OCI-LY7 (cell line): ENCODE measurements at regions not wholly inside any gene's neighbourhood (a gene's known extent, or its start where the extent isn't known, plus 50 kb on each side); places are given as distances from the start of the nearest gene placed in this dataset.

ENCODE experiments used
- BruUV-seq: library from RNA; stranded (reverse); fragments of 400-500 nt; replicated peaks from 2 replicates; lab custom pipeline; 2021; lab: Mats Ljungman, UMichigan
- CTCF ChIA-PET: fragments of 300-600 bp; sonication (Branson Sonifier 250); formaldehyde crosslinking; loops from one replicate; lab custom pipeline; 2022; ENCODE audit warnings: antibody characterized with exemption; ENCODE audit not compliant: unreplicated experiment; lab: Charles Lee
- POLR2A ChIA-PET: fragments of 300-600 bp; sonication (Branson Sonifier 250); formaldehyde crosslinking; loops from one replicate; lab custom pipeline; 2022; ENCODE audit warnings: antibody characterized with exemption; lab: Charles Lee
- DNase-seq: peaks from one replicate; pipeline ENCODE4 v3.0.0-alpha.2; 2015; ENCODE audit warnings: low spot score
- H2AFZ ChIP-seq: fragments of 200-600 bp; sonication (generic), shearing (Covaris generic); 2 replicates; pipeline ENCODE4 v1.6.1; 2014; ENCODE audit warnings: mild to moderate bottlenecking, antibody characterized with exemption, low read length, moderate library complexity
- H3K27ac ChIP-seq: fragments of 200-600 bp; sonication (generic); 2 replicates; pipeline ENCODE4 v1.5.1; 2014; ENCODE audit warnings: mixed run types, low read depth, mild to moderate bottlenecking, moderate library complexity, low read length, inconsistent platforms; ENCODE audit not compliant: poor library complexity, severe bottlenecking
- H3K36me3 ChIP-seq: fragments of 200-600 bp; sonication (generic); 2 replicates; pipeline ENCODE4 v1.6.1; 2014; ENCODE audit warnings: mild to moderate bottlenecking, antibody characterized with exemption, low read length, moderate library complexity, mixed read lengths; ENCODE audit not compliant: insufficient read depth
- H3K4me1 ChIP-seq: fragments of 200-600 bp; sonication (generic); 2 replicates; pipeline ENCODE4 v1.5.1; 2014; ENCODE audit warnings: mild to moderate bottlenecking, low read length; ENCODE audit not compliant: insufficient read depth, poor library complexity, severe bottlenecking
- H3K4me2 ChIP-seq: fragments of 200-600 bp; sonication (generic); 2 replicates; pipeline ENCODE4 v1.6.1; 2014; ENCODE audit warnings: mild to moderate bottlenecking, low read length
- H3K4me3 ChIP-seq: fragments of 200-600 bp; sonication (generic); 2 replicates; pipeline ENCODE4 v1.5.1; 2014; ENCODE audit warnings: mild to moderate bottlenecking, low read depth, low read length; ENCODE audit not compliant: poor library complexity, severe bottlenecking
- H3K79me2 ChIP-seq: fragments of 200-600 bp; sonication (generic); 2 replicates; pipeline ENCODE4 v1.6.1; 2016; ENCODE audit warnings: low read depth, mild to moderate bottlenecking, low read length, moderate library complexity, mixed read lengths; ENCODE audit not compliant: insufficient read depth
- H3K9me2 ChIP-seq: fragments of 200-600 bp; sonication (generic); 2 replicates; pipeline ENCODE4 v1.6.1; 2016; ENCODE audit warnings: mild to moderate bottlenecking, low read length, mixed read lengths; ENCODE audit not compliant: insufficient read depth
- H3K9me3 ChIP-seq: fragments of 200-600 bp; sonication (generic); 2 replicates; pipeline ENCODE4 v1.6.1; 2014; ENCODE audit warnings: mild to moderate bottlenecking, mixed run types, low read length, mixed read lengths
- H4K20me1 ChIP-seq: fragments of 200-600 bp; sonication (generic); 2 replicates; pipeline ENCODE4 v1.6.1; 2014; ENCODE audit warnings: mild to moderate bottlenecking, antibody characterized with exemption, low read length, moderate library complexity, mixed read lengths; ENCODE audit not compliant: insufficient read depth
- EZH2phosphoT487 ChIP-seq: fragments of 200-600 bp; sonication (generic); IDR thresholded peaks from 2 replicates; pipeline ENCODE4 v1.6.1; 2018; ENCODE audit warnings: low read depth, borderline replicate concordance, mild to moderate bottlenecking, mixed run types, antibody characterized with exemption, low read length, moderate library complexity, mixed read lengths
- intact Hi-C: fragments of 100-400 bp; cut with micrococcal nuclease; formaldehyde crosslinking; loops from one replicate; pipeline ENCODE4 v1.10.0; 2022; ENCODE audit not compliant: unreplicated experiment
- TF ChIP-seq, protein P1 (sequence below): fragments of 200-600 bp; sonication (generic); conservative IDR thresholded peaks from 2 replicates; pipeline ENCODE4 v1.5.1; 2014; ENCODE audit warnings: mild to moderate bottlenecking, antibody characterized with exemption, low read length, moderate library complexity, mixed read lengths

DNA sequence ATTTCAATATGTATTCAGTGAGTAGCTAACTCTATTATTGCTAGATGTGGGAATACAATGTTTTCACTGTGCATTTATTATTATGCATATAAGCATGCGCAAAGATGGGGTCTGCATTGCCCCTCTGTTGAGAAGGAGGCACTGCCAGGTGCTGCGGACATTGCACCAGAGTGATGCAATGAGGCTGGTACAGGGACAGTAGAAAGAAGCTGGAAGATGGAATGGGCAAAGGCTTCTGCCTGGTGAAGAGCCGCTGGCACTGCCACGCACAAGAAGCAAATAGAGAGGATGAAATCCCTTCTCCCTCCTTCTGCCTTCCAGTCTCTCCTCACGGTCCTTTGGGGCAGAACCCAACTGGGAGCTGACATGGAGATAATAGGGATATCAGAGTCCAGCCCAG lies 154.5 kb upstream of the TNFAIP3 start:
- H3K9me2 ChIP-seq = no peaks in the 10 kb centered on the region
- POLR2A ChIA-PET = interaction anchor here (0.7 to 1.2 kb wide), 5 partner anchors 14 to 294 kb away, joined by 3 to 4 read pairs (median 3); no protein-coding TSS in a partner anchor
- H3K36me3 ChIP-seq = no peaks in the 10 kb centered on the region
- H4K20me1 ChIP-seq = no peaks in the 10 kb centered on the region
- intact Hi-C loops = no loop called here
- BruUV-seq = no TSS peak
- no peak overlapping the region for H3K27ac ChIP-seq
- DNase-seq = no peak
- no peaks in the 10 kb centered on the region for H3K9me3 ChIP-seq
- CTCF ChIA-PET = interaction anchor here (0.6 to 1.2 kb wide), 2 partner anchors 118 to 154 kb away, joined by 3 read pairs; partner anchors contain the start of gene TNFAIP3
- H3K4me2 ChIP-seq = no peak overlapping the region
- H2AFZ ChIP-seq = no peak overlapping the region
- TF ChIP-seq, protein P1, sequence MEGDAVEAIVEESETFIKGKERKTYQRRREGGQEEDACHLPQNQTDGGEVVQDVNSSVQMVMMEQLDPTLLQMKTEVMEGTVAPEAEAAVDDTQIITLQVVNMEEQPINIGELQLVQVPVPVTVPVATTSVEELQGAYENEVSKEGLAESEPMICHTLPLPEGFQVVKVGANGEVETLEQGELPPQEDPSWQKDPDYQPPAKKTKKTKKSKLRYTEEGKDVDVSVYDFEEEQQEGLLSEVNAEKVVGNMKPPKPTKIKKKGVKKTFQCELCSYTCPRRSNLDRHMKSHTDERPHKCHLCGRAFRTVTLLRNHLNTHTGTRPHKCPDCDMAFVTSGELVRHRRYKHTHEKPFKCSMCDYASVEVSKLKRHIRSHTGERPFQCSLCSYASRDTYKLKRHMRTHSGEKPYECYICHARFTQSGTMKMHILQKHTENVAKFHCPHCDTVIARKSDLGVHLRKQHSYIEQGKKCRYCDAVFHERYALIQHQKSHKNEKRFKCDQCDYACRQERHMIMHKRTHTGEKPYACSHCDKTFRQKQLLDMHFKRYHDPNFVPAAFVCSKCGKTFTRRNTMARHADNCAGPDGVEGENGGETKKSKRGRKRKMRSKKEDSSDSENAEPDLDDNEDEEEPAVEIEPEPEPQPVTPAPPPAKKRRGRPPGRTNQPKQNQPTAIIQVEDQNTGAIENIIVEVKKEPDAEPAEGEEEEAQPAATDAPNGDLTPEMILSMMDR = no peak
- TF ChIP-seq EZH2phosphoT487 = no peak
- H3K79me2 ChIP-seq = no peaks in the 10 kb centered on the region
- no peak overlapping the region for H3K4me3 ChIP-seq
- peaks cover 16% of the 10 kb centered on the region for H3K4me1 ChIP-seq

DNA sequence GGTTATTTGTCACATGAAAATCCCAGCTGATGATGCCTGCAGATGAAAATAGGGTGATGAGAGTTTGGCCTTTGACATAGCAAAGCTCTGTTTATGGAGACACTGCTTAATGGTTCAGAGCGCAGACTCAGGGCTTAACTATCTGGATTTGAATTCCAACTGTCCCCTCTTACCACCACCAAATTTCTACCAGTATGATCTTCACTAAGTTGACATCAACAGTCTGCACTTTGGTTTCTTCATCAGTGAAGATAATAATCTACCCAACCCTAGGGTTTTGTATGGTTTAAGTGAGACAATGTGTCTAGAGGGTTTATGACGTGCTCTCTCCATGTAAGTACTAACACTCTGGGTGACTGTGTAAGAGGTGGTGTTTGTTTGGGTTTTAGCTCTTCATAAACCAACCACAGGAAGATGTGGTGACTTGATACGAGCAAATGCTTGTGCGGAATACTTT lies 151.4 kb upstream of the TNFAIP3 start:
- no peaks in the 10 kb centered on the region for H3K36me3 ChIP-seq
- TF ChIP-seq EZH2phosphoT487 = no peak
- TF ChIP-seq, protein P1 = no peak
- H3K79me2 ChIP-seq = no peaks in the 10 kb centered on the region
- H3K9me2 ChIP-seq = no peaks in the 10 kb centered on the region
- intact Hi-C loops = no loop called here
- H2AFZ ChIP-seq = no peak overlapping the region
- no peak overlapping the region for H3K27ac ChIP-seq
- no peak overlapping the region for H3K4me3 ChIP-seq
- DNase-seq = no peak
- no TSS peak for BruUV-seq
- no peak overlapping the region for H3K4me2 ChIP-seq
- H4K20me1 ChIP-seq = no peaks in the 10 kb centered on the region
- H3K9me3 ChIP-seq = no peaks in the 10 kb centered on the region
- H3K4me1 ChIP-seq = peaks cover 5% of the 10 kb centered on the region
- ChIA-PET CTCF (no interaction called here), POLR2A (interaction anchor here (0.8 to 1.8 kb wide), 3 partner anchors 9 to 84 kb away, joined by 3 to 7 read pairs (median 6); no protein-coding TSS in a partner anchor)
